WTC11 (cell line): ENCODE measurements at regions not wholly inside any gene's neighbourhood (a gene's known extent, or its start where the extent isn't known, plus 50 kb on each side); places are given as distances from the start of the nearest gene placed in this dataset.

Source experiments
- ATF3 ChIP-seq: sonication (generic); formaldehyde crosslinking; conservative IDR thresholded peaks from 2 replicates; pipeline ENCODE4 v1.8.1; 2022; ENCODE audit warnings: mild to moderate bottlenecking, missing genetic modification reagents
- SP1 ChIP-seq: sonication (generic); formaldehyde crosslinking; conservative IDR thresholded peaks from 2 replicates; pipeline ENCODE4 v1.8.1; 2022; ENCODE audit warnings: missing genetic modification reagents
- ZNF396 ChIP-seq: fragments of 250-450 bp; sonication (Bioruptor Pico); IDR thresholded peaks from 2 replicates; pipeline ENCODE4 v1.8.0; 2021; ENCODE audit warnings: mild to moderate bottlenecking, moderate library complexity, borderline replicate concordance
- ZSCAN18 ChIP-seq: fragments of 250-450 bp; sonication (Bioruptor Pico); IDR thresholded peaks from 2 replicates; pipeline ENCODE4 v2.1.2; 2022; ENCODE audit warnings: mild to moderate bottlenecking, moderate library complexity
- TF ChIP-seq, protein P1 (sequence below): fragments of 200-600 bp; IDR thresholded peaks from 2 replicates; pipeline ENCODE4 v1.8.0; 2022; ENCODE audit warnings: antibody characterized with exemption
- TF ChIP-seq, protein P2 (sequence below): sonication (generic); formaldehyde crosslinking; IDR thresholded peaks from 2 replicates; pipeline ENCODE4 v1.8.0; 2023; ENCODE audit warnings: missing genetic modification reagents, mild to moderate bottlenecking, borderline replicate concordance

DNA sequence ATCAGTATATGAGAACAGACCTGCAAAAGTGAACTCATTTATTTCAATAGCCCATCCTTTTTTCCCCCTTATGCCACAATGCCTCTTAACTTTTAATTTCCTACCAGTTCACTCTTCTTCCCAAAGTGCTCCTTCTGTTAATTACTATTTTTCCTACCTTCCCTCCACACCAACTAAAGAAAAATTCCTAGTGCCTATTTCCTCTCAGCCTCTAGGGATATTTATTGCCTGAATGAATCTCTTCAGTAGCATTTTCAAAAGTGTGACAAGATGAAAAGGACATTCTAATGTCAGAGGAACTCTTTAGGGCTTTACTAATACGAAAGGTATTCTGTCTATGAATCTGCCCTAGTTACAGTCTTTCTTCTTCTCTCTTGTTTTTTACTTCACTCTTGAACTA, 181.1 kb upstream of the SPRY1 start:
- TF ChIP-seq, protein P1, sequence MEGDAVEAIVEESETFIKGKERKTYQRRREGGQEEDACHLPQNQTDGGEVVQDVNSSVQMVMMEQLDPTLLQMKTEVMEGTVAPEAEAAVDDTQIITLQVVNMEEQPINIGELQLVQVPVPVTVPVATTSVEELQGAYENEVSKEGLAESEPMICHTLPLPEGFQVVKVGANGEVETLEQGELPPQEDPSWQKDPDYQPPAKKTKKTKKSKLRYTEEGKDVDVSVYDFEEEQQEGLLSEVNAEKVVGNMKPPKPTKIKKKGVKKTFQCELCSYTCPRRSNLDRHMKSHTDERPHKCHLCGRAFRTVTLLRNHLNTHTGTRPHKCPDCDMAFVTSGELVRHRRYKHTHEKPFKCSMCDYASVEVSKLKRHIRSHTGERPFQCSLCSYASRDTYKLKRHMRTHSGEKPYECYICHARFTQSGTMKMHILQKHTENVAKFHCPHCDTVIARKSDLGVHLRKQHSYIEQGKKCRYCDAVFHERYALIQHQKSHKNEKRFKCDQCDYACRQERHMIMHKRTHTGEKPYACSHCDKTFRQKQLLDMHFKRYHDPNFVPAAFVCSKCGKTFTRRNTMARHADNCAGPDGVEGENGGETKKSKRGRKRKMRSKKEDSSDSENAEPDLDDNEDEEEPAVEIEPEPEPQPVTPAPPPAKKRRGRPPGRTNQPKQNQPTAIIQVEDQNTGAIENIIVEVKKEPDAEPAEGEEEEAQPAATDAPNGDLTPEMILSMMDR, result no peak
- TF ChIP-seq, protein P2, sequence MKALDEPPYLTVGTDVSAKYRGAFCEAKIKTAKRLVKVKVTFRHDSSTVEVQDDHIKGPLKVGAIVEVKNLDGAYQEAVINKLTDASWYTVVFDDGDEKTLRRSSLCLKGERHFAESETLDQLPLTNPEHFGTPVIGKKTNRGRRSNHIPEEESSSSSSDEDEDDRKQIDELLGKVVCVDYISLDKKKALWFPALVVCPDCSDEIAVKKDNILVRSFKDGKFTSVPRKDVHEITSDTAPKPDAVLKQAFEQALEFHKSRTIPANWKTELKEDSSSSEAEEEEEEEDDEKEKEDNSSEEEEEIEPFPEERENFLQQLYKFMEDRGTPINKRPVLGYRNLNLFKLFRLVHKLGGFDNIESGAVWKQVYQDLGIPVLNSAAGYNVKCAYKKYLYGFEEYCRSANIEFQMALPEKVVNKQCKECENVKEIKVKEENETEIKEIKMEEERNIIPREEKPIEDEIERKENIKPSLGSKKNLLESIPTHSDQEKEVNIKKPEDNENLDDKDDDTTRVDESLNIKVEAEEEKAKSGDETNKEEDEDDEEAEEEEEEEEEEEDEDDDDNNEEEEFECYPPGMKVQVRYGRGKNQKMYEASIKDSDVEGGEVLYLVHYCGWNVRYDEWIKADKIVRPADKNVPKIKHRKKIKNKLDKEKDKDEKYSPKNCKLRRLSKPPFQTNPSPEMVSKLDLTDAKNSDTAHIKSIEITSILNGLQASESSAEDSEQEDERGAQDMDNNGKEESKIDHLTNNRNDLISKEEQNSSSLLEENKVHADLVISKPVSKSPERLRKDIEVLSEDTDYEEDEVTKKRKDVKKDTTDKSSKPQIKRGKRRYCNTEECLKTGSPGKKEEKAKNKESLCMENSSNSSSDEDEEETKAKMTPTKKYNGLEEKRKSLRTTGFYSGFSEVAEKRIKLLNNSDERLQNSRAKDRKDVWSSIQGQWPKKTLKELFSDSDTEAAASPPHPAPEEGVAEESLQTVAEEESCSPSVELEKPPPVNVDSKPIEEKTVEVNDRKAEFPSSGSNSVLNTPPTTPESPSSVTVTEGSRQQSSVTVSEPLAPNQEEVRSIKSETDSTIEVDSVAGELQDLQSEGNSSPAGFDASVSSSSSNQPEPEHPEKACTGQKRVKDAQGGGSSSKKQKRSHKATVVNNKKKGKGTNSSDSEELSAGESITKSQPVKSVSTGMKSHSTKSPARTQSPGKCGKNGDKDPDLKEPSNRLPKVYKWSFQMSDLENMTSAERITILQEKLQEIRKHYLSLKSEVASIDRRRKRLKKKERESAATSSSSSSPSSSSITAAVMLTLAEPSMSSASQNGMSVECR, result no peak
- TF ChIP-seq SP1 (no peak), ATF3 (CRISPR knock-in tag) (no peak), ZNF396 (CRISPR knock-in tag) (no peak), ZSCAN18 (CRISPR knock-in tag) (no peak)
